MM.1S (cell line): ENCODE measurements at regions not wholly inside any gene's neighbourhood (a gene's known extent, or its start where the extent isn't known, plus 50 kb on each side); places are given as distances from the start of the nearest gene placed in this dataset.

ENCODE experiments used
- EZH2 ChIP-seq: fragments of 300-600 bp; sonication (generic); optimal IDR thresholded peaks from 2 replicates; pipeline ENCODE3; 2017; ENCODE audit warnings: low read depth, mild to moderate bottlenecking, antibody characterized with exemption, low read length, mixed read lengths
- EZH2phosphoT487 ChIP-seq: fragments of 300-600 bp; sonication (generic); IDR thresholded peaks from 2 replicates; pipeline ENCODE4 v1.6.1; 2018; ENCODE audit warnings: antibody characterized with exemption, low read length
- TF ChIP-seq, protein P1 (sequence below): fragments of 300-600 bp; sonication (generic); IDR thresholded peaks from 2 replicates; pipeline ENCODE4 v1.5.1; 2016; ENCODE audit warnings: antibody characterized with exemption, low read length, mixed read lengths

DNA sequence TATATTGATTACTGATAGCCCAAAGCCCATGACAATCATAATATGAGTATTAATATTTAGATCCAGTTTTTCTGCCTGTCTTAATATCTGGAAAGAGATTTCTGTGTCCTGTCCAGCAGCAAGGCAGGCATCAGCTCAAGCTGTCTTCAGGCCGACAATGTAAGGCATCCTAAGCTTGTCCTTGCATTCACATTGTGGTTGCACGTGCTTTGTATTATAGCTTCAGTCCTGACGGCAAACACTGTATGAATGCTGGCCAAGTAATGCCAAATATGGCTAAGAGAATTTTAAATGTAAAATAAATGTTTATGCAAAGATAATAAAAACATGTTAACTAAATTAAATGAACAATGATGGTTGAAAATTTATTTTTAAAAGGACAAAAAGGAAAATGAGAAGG, 255.7 kb upstream of the RPS6KA3 start:
- TF ChIP-seq, protein P1, sequence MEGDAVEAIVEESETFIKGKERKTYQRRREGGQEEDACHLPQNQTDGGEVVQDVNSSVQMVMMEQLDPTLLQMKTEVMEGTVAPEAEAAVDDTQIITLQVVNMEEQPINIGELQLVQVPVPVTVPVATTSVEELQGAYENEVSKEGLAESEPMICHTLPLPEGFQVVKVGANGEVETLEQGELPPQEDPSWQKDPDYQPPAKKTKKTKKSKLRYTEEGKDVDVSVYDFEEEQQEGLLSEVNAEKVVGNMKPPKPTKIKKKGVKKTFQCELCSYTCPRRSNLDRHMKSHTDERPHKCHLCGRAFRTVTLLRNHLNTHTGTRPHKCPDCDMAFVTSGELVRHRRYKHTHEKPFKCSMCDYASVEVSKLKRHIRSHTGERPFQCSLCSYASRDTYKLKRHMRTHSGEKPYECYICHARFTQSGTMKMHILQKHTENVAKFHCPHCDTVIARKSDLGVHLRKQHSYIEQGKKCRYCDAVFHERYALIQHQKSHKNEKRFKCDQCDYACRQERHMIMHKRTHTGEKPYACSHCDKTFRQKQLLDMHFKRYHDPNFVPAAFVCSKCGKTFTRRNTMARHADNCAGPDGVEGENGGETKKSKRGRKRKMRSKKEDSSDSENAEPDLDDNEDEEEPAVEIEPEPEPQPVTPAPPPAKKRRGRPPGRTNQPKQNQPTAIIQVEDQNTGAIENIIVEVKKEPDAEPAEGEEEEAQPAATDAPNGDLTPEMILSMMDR, result no peak
- no peak for TF ChIP-seq EZH2
- TF ChIP-seq EZH2phosphoT487, result no peak
